Stimulated activated CD4-positive, alpha-beta T cell treated with anti-CD3 and anti-CD28 coated beads, Interleukin-4, amount 100 ng/mL, for 1 hour (primary cell): ENCODE measurements at regions not wholly inside any gene's neighbourhood (a gene's known extent, or its start where the extent isn't known, plus 50 kb on each side); places are given as distances from the start of the nearest gene placed in this dataset.
A peak's percentile ranks its signal among the peaks of the same experiment; 100 is the strongest.

Experiments used
- DNase-seq: peaks from one replicate; pipeline ENCODE4 v3.0.0-alpha.2; 2020

- DNase-seq = no peak
These were observed 198.5 kb downstream of the ADGRG6 start for GRCh38 chr6:142500250-142500786.

GRCh38 chr6:142501795-142502194, 200.0 kb downstream of the ADGRG6 start:
- no peak for DNase-seq

- DNase-seq = no peak
These were observed 205.3 kb downstream of the ADGRG6 start for GRCh38 chr6:142507065-142507464.

- no peak for DNase-seq
These were observed 208.4 kb downstream of the ADGRG6 start for GRCh38 chr6:142510211-142510610.

DNA sequence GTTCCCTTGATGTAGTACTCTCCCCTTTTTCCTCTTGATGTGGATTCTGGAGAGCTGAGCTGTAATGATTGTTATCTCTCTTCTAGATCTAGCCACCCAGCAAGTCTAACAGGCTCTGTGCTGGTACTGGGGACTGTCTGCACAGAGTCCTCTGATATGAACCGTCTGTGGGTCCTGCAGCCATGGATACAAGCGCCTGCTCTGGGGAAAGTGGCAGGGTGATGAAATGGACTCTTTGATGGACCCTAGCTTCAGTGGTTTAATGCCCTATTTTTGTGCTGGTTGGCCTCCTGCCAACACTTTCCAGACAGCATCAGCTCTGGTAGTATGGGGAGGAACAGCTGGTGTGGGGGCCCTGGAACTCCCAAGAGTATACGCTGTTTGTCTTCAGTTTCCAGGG, 216.3 kb downstream of the ADGRG6 start:
- DNase-seq = no peak

GRCh38 chr6:142518761-142519160, 217.0 kb downstream of the ADGRG6 start:
- no peak for DNase-seq

GRCh38 chr6:142521791-142522190, 220.0 kb downstream of the ADGRG6 start:
- DNase-seq = no peak

- no peak for DNase-seq
These were observed 221.9 kb downstream of the ADGRG6 start for GRCh38 chr6:142523515-142524375.

DNA sequence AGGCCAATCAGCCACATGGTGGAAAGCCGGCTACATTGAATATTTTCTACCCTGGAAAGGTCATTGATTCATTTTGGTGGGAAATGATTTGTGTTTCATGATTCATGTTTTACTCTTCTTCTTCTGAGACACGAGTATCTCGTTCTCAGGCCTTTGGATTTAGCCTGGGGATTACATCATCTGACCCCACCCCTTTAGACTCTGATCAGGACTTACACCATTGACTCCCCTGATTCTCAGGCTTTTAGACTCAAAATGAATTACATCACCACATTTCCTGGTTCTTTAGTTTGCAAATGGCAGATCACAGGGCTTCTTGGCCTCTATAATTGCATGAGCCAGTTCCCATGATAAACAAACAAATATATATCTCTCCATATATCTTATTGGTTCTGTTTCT, 228.8 kb downstream of the ADGRG6 start:
- DNase-seq = no peak

GRCh38 chr6:142531727-142532126, 229.9 kb downstream of the ADGRG6 start:
- DNase-seq = no peak

DNA sequence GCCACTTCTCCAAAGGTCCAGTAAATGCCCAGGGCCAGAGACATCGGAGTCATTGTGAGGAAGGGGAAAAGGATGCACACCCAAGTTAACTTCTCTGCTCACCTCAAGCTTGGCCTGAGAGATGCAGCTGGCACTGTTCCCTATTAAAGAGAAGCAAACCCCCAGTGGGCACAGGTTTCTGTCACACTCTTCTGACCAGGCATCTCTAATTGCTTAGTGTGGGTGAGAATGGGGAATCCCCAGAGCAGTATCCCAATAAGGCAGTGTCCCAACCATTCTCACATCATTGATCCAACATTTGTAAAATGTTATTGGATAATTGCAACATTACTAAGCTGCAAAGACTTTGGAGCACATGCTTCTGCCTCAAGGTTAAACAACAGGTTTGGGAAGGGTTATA, 232.3 kb downstream of the ADGRG6 start:
- DNase-seq = no peak

DNA sequence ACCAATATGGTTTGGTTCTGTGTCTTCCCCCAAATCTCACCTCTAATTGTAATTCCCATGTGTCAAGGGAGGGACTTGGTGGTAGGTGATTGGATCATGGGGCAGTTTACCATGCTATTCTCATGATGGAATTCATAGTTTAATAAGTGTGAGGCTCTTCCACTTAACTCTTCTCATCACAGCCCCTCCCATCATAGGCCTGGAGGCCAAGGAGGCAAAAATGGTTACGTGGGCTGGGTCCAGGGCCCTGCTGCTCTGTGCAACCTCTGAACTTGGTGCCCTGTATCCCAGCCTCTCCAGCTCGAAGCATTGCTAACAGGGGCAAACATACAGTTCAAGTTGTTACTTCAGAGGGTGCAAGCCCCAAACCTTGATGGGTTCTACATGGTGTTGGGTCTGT, 232.7 kb downstream of the ADGRG6 start:
- no peak for DNase-seq

DNA sequence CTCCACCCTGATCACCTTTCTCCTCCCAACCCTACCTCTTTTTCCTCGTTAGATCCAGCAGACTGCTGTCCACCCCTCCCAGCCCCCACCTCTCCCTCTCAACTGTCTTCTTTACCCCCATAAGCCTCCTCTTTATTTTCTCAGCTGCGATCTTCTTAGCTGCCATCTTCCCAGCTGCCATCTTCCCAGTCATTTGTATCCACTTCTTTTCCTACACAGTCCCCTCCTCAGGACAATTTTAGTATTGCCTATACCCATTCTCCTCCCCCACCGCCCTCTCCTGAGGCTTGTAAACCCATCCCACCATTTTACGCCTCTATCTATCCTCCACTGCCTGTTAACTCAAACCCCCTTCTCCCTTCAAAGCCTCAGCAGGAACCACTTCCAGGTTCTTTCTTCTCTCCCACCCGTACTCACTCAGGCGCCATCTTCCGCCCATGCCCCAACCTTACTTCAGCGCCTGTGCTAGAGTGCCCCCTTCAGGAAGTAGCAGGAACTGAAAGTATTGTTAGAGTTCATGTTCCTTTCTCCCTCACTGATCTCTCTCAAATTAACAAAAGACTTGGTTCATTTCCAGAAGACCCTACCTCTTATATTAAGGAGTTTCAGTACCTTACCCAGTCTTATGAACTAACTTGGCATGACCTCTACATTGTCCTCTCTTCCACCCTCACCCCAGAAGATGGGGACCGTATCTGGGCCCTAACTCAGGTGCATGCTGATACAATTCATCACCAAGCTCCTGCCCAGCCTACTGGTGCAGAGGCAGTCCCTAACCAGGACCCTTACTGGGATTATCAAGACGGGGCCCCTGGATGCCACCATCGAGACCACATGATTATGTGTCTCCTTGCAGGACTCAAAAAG, 236.0 kb downstream of the ADGRG6 start:
- DNase-seq = no peak

DNA sequence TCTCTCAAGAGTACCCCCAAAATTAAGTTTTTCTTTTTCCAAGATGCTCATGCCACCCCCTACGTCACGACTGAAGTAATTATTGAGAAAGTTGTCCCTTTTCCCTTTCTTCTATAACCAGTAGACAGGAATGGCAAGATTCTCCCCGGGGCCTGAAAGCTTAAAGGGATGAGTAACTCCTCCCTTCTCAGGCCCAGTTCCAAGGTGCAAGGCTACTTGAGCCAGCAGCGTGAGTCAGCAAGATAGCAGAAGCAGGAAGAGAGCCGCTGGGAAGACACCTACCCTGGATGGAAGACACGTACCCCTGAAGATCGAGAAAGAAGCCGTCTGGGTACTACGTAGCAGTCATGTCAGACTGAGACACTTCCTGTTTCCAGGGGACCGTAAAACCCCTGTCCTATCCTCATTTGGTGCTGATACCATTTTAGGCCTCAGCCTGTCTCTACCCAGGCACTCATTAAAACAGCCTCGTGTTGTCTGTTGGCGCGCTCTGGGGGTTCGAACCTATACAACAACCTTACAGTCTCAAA, 241.0 kb downstream of the ADGRG6 start:
- no peak for DNase-seq

DNA sequence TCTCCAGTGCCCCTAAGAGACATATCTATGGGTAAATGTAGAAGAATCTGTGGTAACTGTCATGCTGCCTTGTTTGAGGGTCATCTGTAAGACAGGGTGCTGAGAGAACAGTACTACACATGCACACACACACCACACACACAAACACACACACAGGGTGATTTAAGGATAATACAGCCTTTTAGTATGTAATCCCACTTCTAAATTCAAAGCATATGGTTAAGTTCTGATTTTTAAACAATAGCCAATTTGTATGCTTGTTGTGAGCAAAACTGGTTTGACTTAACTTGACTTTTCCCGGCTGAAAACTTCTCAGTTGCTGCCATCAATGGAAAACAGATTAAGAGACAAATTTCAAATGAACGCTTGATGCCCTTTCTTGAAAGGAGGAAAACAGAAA, 241.8 kb downstream of the ADGRG6 start:
- no peak for DNase-seq

DNA sequence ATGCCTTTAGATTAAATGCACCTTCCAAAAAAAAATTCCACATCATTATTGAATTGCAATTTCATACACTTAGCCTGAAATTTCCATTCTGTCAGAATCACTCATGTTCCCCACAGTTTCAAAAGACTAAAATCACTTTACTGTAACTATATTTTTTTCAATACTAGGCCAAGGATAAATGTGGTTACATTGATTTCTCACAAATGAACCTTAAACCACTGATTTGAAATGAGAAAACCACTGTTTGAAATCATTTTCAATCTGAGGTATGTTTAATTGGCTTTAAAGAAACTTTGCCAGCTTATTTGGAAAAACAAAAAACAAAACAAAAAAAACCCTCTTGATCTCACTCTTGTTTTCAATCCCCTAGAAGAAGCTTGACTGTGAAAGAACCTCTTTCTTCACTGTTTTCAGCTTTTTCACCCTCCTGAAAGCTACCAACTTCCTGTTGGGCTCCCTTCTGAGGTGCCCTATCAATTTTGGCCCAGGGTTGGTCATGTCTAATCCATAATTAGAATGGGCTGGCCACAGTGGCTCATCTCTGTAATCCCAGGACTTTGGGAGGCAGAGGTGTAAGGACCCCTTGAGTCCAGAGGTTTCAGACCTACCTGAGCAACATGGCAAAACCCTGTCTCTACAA, 242.5 kb downstream of the ADGRG6 start:
- no peak for DNase-seq

DNA sequence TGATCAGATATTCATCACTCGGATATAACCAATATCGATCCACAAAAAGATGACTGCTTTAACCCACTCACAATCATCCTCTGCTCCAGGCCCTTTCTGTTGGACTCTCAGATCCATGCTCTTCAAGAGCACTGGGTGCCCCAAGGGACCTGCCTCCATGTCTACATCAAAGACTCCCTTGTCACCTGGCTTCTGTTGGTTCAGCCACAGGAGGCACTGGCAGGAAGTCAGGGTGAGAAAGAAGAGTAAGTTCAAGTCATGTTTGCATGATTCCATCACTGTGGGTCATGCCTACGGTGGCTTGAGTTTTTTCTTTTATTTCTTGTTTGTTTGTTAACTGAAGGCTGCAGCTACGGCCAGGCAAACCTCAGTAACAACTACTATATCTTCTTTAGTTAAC, 243.3 kb downstream of the ADGRG6 start:
- DNase-seq = no peak

GRCh38 chr6:142548566-142548965, 246.8 kb downstream of the ADGRG6 start:
- no peak for DNase-seq

GRCh38 chr6:142550310-142551063, 248.7 kb downstream of the ADGRG6 start:
- DNase-seq = no peak

GRCh38 chr6:142551274-142551811, 249.5 kb downstream of the ADGRG6 start:
- peak; percentile 38 for DNase-seq

GRCh38 chr6:142558786-142559185, 257.0 kb downstream of the ADGRG6 start:
- DNase-seq = no peak
